ENCODE measurements at regions not wholly inside any gene's neighbourhood (a gene's known extent, or its start where the extent isn't known, plus 50 kb on each side); places are given as distances from the start of the nearest gene placed in this dataset.

DNA sequence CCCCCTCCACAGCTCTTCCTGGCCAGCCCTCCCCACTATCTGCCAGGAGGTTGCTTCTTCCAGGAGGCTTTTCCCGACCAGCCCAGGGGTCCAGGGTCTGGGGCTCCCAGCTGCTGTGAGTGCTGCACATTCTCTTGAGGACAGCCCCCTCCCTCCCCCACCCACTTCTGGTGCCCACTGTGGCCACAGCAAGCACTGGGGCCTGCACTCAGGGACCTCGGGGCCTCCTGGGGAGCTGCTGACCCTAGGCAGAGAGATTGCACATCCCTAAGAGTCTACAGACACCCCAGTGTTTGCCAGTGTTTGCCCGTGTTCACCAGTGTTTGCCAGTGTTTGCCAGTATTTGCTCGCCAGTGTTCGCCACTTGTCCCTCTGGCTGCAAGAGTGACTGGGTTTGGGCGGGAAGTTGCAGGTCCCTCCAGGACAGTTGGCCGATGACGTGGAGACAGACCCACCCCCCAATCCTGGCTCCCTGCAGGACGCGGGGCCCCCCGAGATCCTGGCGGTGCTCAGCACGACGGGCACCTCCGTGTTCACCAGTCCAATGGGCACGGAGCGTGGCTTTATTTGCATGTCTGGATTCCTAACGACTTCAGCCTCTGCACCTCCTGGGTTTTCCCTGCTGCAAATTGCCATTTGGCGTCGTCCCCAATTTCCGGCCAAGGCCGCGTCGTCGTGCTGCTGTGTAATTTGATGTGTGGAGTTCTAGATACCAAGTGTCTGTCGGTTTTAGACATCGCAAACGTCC is 87.5 kb upstream of the NKX1-1 start:
- DNase-seq = no peak

DNA sequence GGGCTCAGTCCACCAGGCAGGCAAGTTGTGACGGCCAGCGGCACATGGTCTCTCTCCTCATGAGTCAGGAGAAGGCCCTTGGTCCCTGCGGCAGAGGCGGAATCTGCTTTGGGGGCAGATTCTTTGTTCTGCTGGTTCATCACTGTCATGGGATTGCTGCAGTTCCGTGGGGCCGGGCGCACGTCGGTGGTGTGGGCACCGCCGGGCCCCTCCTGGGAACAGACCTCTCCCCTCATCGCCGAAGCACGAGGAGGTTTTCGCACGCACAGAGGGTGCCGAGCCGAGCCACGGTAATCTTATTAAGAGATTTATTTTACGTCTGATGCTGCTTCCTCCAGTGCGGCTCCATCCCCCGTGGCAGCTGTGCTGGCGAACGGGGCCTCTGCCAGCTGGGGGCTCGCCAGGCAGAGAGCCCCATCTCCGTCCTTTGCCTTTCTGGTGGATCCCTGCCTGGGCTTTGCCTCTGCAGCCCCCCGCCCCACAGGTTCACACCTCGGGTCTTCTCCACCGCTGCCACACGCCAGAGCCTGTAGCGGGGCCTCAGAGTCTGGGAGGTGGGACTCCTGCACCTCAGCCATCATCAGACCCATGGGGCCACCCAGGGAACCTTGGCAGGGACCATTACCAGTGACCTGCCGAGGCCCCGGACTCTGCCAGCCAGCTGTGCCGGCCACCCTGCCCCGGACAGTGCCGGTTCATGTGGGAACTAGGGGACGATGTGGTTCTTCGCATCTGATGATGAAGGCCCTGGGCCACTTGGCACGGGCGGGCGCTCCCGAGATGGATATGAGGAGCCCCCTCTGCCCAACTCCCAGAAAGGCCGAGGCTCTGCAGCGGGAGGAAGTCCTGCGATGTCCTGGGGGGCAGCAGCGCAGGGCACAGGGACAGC is 86.7 kb upstream of the NKX1-1 start:
- no peak for DNase-seq

DNA sequence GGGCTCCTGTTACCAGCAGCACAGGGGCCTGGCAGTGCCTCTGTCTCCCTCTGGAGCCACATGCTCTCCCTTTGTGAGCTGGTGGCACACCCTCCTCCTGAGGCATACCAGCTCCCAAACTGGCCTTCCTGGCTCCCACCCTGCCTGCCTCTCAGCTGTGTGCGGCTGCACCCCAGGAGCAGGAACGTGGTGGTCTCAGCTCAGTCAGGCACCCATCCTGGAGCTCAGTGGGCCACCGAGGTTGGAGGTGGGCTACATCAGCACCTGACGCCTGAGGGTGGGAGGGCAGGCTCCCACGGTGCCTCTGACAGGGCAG is 85.9 kb upstream of the NKX1-1 start:
- DNase-seq = no peak

- no peak for DNase-seq
These were observed 85.3 kb upstream of the NKX1-1 start for GRCh38 chr4:1491328-1492141.

DNA sequence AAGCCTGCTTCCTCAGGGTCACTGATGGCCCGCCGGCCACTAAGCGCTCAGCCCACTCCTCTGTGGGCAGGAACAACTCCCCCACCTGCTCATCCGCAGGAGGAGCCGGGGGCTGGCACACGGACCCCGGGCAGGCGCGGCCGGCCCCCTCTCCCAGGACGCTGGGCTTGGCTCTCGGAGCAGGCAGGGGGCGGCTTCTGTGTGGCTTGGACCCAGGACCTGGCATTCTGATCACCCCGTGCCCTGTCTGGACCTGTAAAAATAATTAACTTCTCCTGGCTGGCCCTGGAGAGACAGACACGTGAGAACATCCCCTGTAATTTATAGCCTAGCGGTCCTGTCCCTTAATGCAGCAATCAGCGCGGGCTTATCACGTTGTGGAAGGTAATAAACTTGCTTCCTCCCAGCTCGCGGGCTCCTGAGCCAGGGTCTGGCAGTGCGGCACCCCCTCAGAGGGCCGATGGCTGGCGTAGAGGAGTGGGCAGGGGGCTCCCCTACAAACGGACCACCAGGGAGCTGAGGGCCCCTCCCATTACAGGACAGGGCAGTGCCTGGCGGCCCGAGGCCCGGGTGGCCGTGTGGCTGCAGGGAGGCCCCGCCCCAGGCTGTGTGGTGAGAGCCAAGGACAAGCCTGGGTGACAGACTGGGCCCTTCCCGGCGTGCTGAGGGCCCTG is 84.5 kb upstream of the NKX1-1 start:
- no peak for DNase-seq

- DNase-seq = no peak
These were observed 83.9 kb upstream of the NKX1-1 start for GRCh38 chr4:1490011-1490653.

DNA sequence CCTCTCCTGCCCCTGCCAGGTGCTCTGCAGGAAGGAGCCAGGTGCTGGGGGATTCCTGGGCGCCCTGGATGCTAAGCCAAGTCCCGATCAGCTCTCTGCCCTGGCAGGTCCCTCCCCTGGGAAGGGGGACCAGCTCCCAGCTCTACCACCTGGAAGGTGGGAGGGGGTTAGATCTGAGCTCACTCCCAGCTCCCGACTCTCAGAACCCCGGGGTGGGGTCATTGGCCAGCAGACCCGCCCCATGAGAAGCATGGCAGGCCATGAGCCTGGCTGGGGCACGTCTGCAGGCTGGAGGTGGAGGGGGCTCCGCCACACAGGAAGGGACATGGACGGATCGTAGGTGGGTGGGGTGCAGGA is 83.4 kb upstream of the NKX1-1 start:
- no peak for DNase-seq

DNA sequence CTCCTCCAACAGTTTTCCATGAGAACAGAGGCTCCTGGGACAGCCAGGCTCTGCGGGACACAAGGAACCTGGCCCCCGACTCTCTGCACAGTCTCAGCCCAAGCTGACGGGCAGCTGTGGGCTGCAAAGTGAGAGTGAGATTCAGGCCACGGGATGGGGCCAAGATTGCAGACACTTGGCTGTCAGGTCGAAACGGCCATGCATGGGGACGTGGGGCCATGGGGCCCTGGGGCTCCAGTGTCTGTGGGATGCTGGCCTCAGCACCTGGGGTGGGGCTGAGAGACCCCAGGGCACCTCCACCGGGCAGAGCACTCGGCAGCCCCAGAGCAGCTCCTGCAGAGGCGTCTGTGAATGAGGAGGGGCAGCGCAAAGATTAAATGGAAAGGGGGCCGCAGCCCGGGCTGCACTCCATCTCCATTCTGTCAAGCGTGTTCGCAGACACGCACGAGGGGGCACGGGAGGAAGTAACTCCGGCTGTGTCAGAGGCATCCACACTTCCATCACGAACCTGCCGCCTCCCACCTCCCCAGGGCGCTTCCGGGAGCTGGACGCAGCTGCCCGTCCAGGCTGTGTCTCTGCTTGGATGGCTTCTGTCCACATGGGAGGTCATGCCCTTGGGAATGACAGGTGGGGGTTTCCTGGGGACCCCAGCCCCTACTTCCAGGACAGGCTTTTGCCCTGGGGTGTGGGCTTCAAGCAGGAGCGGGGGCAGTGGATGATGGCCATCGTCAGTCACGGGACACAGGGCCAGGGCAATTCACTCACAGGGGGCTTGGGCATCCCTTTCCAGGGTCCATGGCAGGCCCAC is 82.8 kb upstream of the NKX1-1 start:
- no peak for DNase-seq

DNA sequence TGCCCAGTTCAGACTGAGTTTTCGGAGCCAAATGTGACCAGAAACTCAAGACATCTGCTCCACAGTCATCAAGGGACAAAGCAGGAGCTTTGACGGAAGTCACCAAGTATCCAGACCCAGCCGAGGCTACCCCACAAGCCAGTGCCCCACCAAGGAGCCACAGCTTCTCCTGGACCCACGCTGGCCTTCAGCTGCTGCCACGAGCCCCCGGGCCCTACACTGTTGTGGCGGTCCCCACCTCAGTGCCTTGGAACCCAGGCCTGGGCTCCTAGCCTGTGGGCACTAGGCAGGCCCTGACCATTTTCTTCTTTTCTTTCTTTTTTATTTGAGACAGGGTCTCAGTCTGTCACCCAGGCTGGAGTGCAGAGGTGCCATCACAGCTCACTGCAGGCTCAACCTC is 82.1 kb upstream of the NKX1-1 start:
- no peak for DNase-seq

DNA sequence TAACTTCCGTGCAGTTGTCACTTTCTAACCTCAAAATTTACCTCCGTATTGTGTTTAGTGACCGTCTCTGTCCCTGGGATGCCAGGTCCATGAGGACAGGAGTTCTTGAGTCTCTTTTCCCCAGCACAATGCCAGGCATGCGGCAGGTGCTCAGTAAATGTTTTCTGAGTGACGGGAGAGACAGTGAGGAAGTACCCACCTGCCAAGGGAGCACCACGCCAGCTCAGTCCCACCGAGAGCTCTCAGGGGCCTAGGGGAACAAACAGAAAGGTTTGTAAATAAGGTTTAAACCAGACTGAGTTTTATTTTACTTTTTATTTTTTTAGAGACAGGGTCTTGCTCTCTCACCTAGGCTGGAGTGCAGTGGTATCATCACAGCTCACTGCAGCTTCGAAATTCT is 81.5 kb upstream of the NKX1-1 start:
- no peak for DNase-seq

GRCh38 chr4:1487106-1487505 is 80.9 kb upstream of the NKX1-1 start:
- no peak for DNase-seq

GRCh38 chr4:1485280-1485679 is 79.0 kb upstream of the NKX1-1 start:
- no peak for DNase-seq

GRCh38 chr4:1480720-1481119 is 74.5 kb upstream of the NKX1-1 start:
- DNase-seq = no peak

DNA sequence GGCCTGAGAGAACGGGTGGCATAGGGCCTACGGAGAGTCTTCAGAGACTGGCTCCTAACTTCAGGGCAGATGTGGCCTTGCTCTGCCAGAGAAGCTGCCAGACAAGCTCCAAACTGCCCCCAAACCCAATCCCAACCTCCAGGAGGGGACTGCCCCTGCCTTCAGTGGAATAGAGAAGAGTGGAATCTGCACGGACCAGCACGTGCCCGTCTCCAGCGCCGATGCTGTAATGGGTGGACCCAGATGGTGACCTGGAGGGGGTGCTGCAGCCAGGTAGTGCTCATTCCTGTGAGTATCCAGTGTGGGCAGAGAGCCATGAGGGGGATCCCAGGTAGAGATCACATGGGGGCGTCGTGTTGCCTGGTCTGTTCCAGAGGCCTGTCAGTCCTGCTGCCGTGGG is 73.2 kb upstream of the NKX1-1 start:
- DNase-seq = no peak

- DNase-seq = no peak
These were observed 72.6 kb upstream of the NKX1-1 start for GRCh38 chr4:1478766-1479355.

GRCh38 chr4:1477045-1477840 is 71.0 kb upstream of the NKX1-1 start:
- no peak for DNase-seq

GRCh38 chr4:1476140-1476513 is 69.9 kb upstream of the NKX1-1 start:
- DNase-seq = no peak

- no peak for DNase-seq
These were observed 69.3 kb upstream of the NKX1-1 start for GRCh38 chr4:1475277-1476139.
